ENCODE measurements at regions not wholly inside any gene's neighbourhood (a gene's known extent, or its start where the extent isn't known, plus 50 kb on each side); places are given as distances from the start of the nearest gene placed in this dataset.
"Not testable (repeated sequence)": the region's sequence is repeated elsewhere in the genome, so short reads cannot be mapped to it uniquely, and the experiment has no call there.

DNA sequence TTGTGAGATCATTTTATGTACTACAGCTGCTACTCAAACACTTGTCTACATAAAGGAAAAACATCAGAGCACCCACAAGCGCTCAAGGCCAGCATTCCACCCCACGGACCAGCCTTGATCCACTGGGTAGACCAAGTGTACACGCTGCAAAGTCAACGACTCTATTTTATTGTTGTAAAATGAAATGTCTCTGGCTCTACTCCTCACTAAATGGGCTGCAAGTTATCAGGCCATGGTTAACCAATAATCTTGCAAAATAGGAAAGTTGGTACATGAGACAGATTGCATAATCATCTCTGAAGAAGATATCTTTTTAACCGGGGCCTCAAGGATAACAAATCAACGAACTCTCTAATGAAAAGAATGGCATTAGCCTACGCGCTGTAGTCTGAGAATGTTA is 69.9 kb upstream of the FOXN3 start:
- no peak for DNase-seq (ENCODE audit: low read depth)

DNA sequence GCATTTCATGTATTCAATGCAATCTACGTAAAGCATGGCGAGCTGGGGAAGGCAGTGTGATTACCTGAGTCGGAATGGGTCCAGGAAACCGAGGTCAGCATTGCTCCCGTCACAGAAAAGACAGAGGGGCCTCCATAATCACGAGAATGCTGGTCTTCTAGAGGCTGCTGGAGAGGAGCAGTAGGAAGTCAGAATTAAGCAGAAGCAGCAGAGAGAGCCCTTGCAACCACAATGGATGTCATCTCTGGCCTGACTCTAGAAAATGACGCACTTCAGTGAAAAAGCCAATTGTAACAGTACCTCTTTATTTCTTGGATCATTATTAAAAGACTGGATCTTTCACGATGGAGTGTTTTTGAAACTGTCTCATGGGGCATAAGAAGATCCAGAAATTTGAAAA is 69.5 kb upstream of the FOXN3 start:
- DNase-seq (ENCODE audit: low read depth), result no peak

DNA sequence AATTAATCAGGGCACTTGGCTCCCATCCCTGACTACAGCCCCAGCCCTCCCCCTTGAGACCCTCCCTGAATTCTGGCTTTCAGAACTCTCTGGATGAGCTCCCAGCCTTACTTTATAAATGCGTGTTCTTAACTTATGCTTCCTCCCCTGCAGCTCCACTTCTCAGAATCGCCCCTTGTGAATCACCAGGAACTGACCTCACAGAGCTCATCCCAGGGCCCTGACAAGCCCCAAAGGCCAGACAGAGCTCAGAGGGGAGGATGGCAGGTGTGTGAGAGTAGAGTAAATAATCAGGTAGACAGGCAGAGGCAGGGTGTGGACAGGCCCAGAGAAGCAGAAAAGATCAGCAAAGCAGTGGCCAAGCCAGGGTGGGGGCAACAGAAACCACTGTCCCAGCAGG is 68.2 kb upstream of the FOXN3 start:
- DNase-seq (ENCODE audit: low read depth), result no peak

DNA sequence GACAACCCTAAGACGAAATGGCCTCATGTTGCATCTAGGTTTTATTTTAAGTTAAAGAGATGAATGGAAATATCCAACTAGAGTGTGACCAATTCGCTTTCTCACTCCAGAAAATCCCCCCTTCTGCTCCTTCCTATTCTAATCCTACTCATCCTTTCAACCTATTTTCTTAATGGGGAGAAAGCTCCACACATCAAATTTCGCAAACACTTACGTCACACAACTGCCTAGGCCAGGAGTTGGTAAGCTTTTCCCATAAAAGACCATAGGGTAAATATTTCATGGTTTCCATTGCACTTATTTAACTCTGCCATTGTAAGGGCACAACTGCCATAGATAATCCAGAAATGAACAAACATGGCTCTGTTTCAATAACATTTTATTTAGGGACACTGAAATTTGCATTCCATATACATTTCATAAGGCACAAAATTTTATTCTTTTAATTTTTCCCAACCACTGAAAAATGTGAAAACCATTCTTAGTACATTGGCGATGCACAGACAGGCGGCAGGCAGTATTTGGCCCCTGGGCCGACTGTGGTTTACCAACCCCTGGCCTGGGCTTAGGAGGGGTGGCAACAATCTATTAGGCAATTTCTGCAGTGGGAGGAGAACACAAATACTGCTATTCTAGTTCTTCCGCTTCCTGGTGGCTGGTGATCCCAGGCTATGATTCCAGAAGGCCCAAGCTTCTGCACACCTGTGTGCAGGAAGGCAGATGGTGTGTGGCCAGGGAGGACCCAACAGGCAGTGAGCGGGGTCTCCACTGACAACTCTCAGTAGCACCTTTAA is 67.2 kb upstream of the FOXN3 start:
- DNase-seq (ENCODE audit: low read depth), result no peak

DNA sequence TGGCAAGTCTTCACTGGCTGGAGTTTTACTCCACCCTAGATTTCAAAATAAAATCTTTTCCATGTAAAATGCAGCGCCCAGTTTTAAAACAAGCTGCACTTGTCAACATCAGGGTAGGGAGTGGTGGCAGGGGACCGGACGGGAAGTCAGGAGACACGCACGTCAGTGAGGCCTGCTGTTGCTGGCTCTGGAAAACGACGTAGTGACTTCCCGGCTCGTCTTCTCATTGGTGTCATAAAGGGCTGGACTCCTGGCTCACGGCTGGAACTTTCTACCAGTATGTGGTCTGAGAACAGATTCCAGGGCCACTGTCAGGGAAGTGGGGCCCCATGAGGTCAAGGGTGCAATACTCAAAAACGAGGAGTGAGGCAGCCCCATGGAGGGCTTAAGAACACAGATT is 64.2 kb upstream of the FOXN3 start:
- DNase-seq (ENCODE audit: low read depth), result no peak

DNA sequence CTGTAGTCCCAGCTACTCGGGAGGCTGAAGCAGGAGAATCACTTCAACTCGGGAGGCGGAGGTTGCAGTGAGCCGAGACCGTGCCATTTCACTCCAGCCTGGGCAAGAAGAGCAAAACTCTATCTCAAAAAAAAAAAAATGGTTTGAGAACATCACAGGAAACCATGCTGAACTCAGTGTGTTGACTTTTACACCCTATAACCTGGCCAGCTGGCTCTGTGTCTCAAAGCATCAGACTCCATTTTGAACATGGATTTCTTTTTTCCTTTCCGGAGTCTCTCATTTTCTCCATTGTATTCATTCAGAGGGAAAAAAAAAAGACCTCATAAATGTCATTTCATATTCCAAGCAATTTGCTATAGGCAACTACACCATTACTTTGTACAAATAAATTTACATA is 63.2 kb upstream of the FOXN3 start:
- DNase-seq (ENCODE audit: low read depth), result no peak

DNA sequence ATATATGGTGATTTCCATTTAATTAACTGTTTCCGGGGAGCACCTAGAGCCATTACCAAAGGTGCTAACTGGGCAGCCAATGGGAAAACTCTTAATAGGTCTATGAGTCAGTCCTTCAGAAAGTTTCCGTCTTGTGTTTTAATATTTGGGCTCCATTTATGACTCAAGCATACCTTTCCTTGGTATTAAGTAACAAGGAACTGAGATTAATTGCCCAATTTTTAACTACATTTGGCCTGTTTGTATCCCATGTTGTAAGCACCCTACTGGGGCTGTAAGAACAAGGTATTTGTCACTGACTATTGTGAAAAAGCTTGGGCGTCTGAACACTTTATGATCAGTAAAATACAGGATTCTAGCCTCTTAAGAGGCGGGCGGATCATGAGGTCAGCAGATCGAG is 62.8 kb upstream of the FOXN3 start:
- no peak for DNase-seq (ENCODE audit: low read depth)

DNA sequence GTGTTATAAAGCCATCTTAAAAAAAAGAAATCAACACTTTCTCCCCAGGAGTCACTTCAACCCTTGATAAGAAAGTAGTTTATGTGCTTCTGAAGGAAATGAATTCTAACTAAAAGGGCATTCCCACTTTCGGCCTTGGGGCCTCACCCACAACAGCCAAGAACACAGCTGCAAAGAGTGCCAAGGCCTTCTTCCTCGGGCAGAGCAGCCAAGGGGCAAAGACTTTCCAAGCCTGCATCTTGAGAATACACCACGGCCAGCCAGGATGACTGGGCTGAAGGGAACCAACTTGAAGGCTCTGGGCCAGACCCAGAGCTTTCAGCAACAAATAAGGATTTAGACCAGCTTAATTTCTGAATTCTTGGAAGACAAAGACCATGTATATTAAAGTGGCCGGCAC is 60.4 kb upstream of the FOXN3 start:
- DNase-seq (ENCODE audit: low read depth), result no peak

DNA sequence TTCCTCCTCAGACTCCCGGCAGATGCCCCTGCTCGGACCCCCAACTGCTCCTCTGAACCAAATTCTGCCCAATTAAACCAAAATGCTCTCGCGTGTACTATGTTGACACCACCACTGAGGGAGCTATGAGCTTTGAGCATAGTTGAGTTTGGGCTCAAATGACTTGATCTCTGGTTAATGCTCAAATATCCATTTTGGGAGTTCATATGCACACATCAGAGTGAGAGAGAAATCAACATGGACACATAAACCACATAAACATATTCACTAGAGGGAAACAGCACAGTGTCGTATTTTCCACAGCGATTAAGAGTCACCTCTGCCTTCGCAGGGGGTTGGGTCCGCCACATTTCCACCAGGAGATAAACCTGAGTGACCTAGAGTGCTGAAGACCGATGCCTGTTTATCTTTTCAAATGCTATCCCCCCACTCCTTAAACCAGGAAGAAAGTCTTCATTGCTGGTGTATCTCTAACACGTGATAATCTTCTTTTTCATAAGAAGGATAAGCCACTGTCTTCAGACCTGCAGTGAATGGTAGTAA is 59.4 kb upstream of the FOXN3 start:
- DNase-seq (ENCODE audit: low read depth), result no peak

DNA sequence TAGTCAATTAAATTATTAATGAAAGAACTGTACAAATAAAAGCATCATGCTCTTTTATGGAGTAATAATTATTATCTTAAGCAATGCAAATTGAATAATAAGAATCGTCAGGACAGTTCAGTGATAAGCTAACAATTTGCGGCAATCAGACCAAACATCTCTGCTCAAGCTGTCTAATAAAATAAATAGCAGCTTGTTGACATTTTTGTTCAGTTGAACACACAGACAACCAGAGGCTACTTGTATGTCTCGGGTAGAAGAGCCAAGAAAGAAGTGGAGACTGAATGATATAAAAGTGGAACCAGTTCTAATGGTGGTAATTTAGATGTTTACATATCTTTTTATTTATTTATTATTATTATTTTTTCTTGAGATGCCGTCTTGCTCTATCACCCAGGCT is 57.4 kb upstream of the FOXN3 start:
- no peak for DNase-seq (ENCODE audit: low read depth)

DNA sequence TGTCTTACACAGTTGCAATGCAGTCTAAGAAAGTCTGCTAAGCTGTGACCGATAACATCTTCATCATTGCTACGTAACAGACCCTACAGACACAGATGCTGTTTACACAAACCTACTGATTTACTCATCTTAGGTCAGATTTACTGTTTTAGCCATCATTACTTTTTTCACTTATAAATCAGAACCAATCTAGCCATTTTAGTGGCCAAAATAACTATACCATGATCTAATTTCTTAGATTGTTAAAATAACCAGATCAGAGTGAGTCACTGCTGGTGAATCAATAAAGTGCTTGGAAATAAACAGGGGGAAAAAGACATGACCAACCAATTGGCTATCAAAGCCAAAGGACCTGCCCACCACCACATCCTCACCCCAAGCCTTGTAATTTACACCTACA is 57.0 kb upstream of the FOXN3 start:
- no peak for DNase-seq (ENCODE audit: low read depth)

DNA sequence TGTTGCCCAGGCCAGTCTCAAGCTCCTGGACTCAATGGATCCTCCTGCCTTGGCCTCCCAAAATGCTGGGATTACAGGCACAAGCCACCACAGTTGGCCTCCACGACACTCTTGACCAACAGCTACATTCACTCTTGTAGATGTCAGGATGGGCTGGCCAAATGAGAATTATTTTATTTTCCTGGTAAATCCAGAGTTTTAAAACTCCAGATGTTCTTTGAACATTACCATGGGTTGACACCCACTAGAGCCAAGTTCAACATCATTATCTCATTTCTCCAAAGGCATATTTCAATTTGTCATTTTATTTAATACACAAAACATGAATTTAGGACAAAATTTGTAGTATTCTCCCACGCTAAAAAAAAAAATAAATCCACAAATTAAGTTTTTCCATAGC is 56.5 kb upstream of the FOXN3 start:
- no peak for DNase-seq (ENCODE audit: low read depth)

DNA sequence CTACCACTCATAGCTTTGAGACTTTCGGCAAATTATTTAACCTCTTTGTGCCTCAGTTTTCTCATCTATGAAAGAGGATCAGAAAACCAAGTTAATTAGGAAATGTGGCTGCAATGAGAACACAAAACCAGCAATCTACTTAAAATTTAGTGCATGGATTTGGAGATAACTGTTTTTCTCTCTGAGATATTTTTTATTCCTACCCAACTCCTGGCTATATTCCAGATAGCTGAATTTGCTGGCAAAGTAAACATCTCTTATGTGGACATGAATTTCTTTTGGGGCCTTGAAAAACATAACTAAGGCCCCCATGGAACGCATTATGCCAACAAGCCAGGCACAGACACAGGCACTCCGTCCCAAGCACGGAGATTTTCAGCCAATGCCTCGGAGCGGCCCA is 53.4 kb upstream of the FOXN3 start:
- no peak for DNase-seq (ENCODE audit: low read depth)

DNA sequence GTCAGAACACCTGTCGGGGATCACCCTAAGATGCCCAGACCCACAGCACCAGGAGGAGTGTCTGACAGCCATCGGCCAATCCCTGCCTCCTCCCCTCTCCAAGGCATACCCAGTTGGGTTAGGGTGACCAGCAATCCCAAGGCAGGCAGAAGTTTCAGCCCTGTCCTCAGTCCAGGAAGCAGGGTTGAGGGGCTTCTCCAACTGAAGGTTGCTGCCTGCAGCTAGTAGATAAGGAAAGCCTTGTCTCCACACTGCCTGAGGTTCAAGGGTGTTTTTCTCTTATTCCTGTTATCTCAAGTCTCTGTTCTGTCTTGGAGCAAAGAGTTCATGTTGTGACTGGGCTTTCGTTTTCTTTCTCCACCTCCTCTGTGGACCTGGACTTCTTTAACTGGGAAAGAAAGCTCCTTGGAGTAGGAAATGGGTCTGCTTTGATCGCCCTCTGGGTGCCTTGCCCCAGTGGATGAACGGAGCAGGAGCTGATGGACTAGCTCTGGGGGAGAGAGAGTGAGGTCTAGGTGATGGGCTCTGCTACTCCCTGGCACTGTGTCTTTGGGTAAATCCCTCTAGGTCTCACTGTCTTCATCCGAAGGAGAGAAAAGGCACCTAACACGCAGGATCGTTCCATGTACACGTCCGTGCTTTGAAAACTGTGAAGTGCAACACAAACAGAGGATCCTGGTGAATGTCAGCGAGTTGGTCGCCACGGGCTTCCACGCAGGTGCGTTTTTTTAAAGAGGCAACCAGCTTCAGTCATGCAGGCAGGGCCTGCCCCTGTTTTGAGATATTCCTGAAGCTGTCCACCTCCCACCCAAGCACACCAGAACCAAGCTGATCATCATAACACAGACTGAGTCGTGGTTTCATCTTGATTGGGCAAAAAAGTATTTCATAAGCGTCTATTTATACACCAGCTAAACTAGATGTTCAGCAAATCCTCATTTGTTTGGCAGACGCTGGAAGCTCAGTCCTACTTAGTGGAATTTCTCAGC is 52.5 kb upstream of the FOXN3 start:
- DNase-seq (ENCODE audit: low read depth), result no peak

DNA sequence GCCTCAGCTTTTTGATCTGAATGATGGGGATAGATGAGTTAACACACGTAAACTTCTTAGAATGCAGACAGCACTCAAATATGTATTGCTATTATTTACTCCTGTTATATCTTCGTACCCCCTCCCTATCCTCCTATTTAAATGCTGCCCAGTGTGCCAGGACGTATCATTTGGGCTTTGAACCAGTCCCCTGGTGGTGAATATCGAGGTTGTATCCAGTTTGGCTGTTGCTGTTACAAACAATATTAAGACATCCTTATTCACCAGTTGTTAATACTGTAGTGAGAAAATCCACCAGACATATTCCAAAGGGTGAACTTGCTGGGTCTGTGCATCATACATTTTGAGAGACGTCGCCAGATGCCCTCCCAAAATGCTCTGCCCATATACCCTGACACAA is 51.5 kb upstream of the FOXN3 start:
- DNase-seq (ENCODE audit: low read depth), result no peak

DNA sequence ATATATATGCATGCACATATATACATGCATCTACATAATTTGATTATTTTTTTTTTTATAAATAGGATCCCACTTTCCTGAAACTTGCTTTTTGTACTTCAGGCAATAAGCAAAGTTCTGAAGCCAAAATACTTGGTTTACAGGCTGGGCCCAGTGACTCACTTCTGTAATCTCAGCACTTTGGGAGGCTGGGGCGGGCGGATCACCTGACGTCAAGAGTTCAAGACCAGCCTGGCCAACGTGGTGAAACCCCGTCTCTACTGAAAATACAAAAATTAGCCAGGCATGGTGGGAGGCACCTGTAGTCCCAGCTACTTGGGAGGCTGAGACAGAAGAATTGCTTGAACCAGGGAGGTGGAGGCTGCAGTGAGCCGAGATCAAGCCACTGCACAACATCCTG is 51.0 kb upstream of the FOXN3 start:
- DNase-seq (ENCODE audit: low read depth), result not testable (repeated sequence)

DNA sequence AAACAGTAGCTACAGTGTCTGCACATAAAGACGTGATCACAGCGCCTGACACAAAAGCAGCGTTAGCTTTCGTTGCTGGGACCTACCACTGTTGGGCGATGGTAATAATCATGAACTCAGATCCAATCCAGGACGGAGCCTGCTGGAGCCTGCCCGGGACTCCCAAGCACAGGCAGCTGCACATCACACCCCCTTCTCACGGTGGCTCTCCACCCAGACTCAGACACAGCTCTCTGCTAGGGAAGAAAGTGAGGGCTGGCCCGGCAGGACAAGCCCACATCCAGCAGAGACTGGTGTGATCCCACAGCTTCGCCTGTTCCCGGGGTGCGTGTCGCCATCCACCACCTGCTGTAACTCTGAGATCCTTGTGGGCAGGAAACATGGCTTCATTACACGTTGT is 49.9 kb upstream of the FOXN3 start:
- DNase-seq (ENCODE audit: low read depth), result no peak
